T-helper 2 cell treated with Interferon-gamma antibody and Interleukin-4, amounts not matched to agents 5 μg/mL and 100 μg/mL, for 36 hours (primary cell): ENCODE measurements at regions not wholly inside any gene's neighbourhood (a gene's known extent, or its start where the extent isn't known, plus 50 kb on each side); places are given as distances from the start of the nearest gene placed in this dataset.

Experiments used
- DNase-seq: peaks from one replicate; pipeline ENCODE4 v3.0.0; 2021; ENCODE audit warnings: low spot score
- H3K27ac Mint-ChIP-seq: one replicate; pipeline ENCODE4 v1.8.0; 2021; ENCODE audit warnings: mild to moderate bottlenecking, mixed read lengths
- H3K27me3 Mint-ChIP-seq: one replicate; pipeline ENCODE4 v1.8.0; 2021; ENCODE audit warnings: low read depth, mixed read lengths
- H3K36me3 Mint-ChIP-seq: one replicate; pipeline ENCODE4 v1.8.0; 2021; ENCODE audit warnings: low read depth, mixed read lengths
- H3K4me1 Mint-ChIP-seq: one replicate; pipeline ENCODE4 v1.8.0; 2021; ENCODE audit warnings: low read depth, mixed read lengths
- H3K4me3 Mint-ChIP-seq: one replicate; pipeline ENCODE4 v1.8.0; 2022; ENCODE audit warnings: mild to moderate bottlenecking, moderate library complexity, mixed read lengths
- H3K9me3 Mint-ChIP-seq: one replicate; pipeline ENCODE4 v1.8.0; 2021; ENCODE audit warnings: mixed read lengths

- DNase-seq = no peak
- Mint-ChIP-seq H3K9me3 (no peaks in the 10 kb centered on the region), H3K27me3 (peaks cover 6% of the 10 kb centered on the region)
These were observed 53.3 kb upstream of the POGK start for GRCh38 chr1:166785987-166786386.

GRCh38 chr1:166789286-166789685, 50.0 kb upstream of the POGK start:
- Mint-ChIP-seq H3K9me3 (no peaks in the 10 kb centered on the region), H3K4me3 (no peak overlapping the region), H3K27ac (no peak overlapping the region), H3K36me3 (no peaks in the 10 kb centered on the region), H3K4me1 (no peaks in the 10 kb centered on the region), H3K27me3 (peaks cover 4% of the 10 kb centered on the region)
- DNase-seq = no peak

More at GRCh38 chr1:166785987-166786386, 53.3 kb upstream of the POGK start:
- no peaks in the 10 kb centered on the region for H3K4me1 Mint-ChIP-seq
- no peaks in the 10 kb centered on the region for H3K36me3 Mint-ChIP-seq
- H3K27ac Mint-ChIP-seq = no peak overlapping the region
- H3K4me3 Mint-ChIP-seq = no peak overlapping the region
